HL-60/S4 treated with retinoic acid at 250 ng/mL for 4 days and 3 days (cell line): ENCODE measurements at regions not wholly inside any gene's neighbourhood (a gene's known extent, or its start where the extent isn't known, plus 50 kb on each side); places are given as distances from the start of the nearest gene placed in this dataset.

Experiments used
- in situ Hi-C: fragments of 300-500 bp; cut with MboI; formaldehyde crosslinking; loops from 2 replicates; pipeline ENCODE4 v1.7.0; 2022; ENCODE audit warnings: low sequenced_read_pairs

DNA sequence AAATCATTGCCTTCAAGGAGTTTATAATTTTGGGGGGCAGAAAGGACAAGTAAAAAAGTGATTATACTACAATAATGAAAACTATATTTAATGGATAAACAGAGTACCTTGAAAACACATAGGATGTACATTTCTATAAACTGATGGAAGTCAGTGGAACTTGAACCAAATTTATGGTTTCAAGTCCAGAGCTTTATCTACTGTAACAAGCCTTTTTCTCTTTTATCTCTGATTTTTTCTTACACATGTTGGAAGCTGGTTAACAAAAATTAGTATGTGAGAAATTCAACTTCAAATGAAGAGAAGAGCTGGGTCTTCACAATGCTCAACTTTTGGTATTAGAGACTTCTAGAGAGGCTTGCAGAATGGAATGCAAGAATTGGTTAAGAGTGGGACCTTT lies 393.6 kb downstream of the LMO7 start:
- in situ Hi-C loops: no loop called here

DNA sequence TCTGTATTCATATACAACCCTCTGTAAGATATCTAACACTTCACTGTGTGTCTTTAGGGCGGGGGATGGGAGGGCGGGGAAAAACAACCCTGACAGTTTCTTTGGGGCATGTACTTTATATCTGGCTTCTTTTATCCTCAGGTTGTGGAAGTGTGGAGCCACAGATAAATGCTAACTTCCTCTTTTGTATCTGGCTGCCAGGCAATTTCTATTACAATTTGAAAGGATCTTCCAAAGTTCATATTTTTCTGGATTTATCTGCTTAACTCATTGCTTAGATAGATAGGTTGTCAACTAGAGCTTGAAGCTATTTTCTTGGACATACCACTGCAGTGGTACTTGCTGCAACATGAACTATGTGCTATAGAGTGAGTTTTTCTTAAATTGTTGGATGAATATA lies 393.0 kb downstream of the LMO7 start:
- in situ Hi-C loops: no loop called here

DNA sequence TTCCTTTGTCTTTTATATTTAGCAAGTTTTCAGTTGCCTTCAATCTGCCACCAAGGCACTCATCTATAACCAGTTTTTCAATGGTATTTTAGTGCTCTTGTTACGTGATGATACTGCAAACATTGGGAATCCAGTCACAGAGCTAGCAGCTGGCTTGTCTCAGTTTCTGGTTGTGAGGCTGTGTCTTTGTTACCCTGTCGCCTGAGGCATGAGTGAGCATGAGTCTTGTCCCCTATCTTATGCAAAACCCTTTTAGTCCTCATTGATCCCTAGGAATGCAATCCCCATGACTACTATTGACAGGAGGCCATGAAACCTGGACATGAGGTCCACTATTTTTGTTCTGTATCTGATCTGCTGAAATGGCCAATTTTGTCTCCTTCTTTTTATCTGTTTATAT lies 391.0 kb downstream of the LMO7 start:
- in situ Hi-C loops: no loop called here

DNA sequence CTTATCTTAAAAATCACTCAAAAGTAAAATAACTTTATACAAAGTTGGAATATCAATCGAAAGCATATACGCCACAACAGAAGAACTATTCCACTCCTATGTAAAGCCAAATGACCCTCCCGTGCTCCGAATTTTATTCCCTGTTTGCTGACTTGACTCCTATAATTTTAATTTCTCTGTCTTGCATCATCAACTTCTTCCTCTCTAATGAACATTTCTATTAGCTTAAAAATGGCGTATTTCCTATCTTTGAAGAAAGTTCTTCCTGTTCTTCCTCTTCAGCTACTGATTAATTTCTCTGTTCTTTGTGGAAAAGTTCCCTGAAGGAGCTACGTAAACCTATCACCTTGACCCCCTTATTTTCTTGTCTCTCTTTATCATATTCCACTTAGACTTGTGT lies 389.3 kb downstream of the LMO7 start:
- in situ Hi-C loops: no loop called here

- in situ Hi-C loops: no loop called here
Measured at GRCh38 chr13:76024151-76024550, 388.0 kb downstream of the LMO7 start.

DNA sequence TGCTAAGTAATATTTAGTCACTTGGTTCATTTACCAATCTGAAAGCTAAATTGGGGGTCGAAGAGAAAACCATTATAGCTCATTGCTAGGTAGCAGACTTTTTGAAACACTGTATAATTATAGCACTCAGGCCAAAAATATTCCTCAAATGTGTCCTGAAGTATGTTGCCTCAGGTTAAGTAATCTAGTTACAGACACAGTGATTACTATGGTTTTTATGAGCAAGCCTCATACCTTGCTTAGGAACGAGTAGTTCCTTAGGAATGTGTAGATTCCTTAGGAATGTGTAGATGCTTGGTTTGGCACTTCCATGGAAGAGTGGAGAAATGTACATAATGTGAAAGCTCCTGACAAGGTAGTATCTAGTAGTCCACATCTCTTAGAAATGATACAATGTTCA lies 387.5 kb downstream of the LMO7 start:
- in situ Hi-C loops: no loop called here

- in situ Hi-C loops: no loop called here
Measured at GRCh38 chr13:76020421-76020955, 384.4 kb downstream of the LMO7 start.

GRCh38 chr13:76019421-76020044 lies 383.4 kb downstream of the LMO7 start:
- in situ Hi-C loops: no loop called here

DNA sequence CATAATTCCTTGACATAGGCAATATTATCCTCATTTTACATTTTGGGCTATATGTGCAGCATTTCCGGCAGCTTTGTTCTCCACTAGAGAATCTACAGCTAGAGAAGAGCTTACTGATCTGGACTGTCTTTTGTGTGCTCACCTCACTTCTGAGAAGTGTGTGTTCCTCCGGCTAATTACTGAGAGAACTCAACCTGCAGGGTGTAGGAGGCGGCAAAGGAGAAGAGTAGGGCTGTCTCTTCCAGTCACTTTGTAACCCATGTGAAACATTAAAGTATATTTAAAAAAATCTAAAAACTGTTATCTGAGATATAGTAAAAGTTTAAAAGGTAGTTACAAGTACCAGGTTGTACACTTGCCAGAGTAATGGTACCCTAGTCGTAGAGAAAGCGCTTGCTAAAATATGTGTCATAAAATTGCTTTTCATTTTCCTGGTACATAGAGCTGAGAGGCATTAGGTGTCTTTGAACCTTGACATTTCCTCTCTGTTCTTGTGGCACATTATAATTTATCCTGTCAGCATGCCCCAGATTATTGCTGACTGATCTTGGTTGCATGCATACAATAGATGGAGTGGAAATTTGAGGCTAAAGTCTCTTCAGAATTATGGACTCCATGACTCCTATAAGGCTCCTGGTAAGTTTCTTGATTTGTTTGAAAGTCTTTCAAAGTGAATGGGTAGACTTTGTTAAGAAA lies 381.9 kb downstream of the LMO7 start:
- in situ Hi-C loops: no loop called here

- in situ Hi-C loops: no loop called here
Measured at GRCh38 chr13:76016799-76017400, 380.8 kb downstream of the LMO7 start.

- in situ Hi-C loops: no loop called here
Measured at GRCh38 chr13:76014406-76015318, 378.5 kb downstream of the LMO7 start.

DNA sequence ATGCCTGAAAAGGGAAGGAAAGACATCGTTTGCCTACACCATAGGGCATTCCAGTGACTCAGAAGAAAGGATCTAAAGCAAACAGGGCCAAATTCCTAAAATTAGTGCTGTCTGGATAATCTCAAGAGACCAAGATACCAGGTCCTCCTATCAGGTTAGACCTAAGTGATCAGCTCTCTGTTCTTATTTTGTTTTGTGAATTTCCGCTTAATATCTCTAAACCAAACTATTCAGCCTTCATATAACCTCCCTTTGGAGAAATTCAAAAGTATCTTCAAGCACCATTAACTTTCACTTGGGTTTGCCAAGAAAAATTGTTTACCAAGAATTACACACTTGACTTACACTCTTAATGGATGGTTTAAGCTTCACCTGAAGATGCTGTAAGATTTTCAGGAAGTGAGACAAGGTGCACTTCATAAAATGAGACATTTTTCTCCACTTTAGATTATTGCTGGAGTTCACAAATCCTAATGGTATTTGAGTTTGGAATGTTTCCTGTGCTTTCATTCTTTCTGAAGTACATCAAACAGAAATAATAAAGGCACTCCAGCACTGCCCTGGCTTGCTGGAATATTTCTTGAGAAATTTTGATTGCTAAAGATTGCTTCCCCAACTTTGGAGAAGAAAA lies 376.1 kb downstream of the LMO7 start:
- in situ Hi-C loops: no loop called here

DNA sequence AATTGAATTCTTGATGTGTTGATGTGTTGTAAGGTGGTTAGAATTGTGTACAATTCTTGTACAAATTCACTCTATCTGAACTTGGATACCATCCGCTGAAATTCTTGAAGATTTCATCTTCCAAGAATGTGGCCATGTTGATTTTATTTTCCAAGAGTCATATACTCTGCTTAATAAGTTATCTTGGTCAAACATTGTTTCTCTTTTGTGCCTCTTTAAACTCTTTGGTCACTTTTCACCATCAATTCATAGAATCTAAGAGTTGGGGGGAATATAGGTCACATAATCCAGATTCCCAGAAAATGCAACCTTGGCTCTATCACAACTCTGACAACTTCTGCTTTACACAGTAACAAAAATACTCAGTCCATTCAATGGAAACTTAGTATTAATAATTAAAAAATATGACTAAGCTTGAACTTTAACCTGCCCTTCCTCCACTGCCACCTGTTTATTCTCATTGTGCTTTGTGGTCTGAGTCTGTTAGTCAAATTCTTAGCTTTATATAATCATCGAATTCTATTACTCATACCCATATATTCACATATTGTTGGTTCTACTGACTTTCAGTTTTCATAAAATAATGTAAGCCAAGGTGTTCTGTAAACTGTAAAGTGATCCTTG lies 373.2 kb downstream of the LMO7 start:
- in situ Hi-C loops: no loop called here

DNA sequence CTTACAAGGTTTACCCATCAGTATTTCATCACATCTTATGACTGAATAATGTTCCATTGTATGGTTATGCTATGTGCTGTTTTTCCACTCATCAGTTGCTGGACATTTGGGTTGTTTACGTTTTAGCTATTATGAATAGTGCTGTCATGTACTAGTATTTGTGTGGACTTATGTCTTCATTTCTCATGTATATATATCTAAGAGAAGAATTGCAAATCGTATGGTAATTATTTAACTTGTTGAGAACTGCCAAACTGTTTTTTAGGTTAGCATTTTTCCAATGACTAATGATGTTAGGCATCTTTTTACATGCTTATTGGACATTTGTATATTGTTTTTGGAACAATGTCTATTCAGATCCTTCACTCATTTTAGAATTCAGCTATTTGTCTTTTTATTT lies 368.3 kb downstream of the LMO7 start:
- in situ Hi-C loops: no loop called here

DNA sequence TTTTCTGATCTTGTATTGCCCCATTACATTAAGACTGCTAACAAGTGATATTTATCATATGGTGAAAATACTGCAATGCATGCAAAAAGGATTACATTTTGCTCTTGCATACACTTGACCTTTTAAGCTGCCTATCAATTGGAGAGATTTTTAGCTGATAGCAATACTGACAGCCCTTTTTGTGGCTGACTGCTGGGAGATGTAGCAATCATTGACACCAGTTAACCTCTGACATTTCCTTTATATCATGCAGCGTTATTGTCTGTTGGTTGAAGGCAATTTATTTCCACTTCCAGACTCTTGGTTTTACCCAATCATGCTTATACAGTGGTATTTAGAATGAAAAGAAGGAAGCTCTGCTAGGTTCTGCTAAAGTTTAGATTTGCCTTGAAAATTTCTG lies 364.0 kb downstream of the LMO7 start:
- in situ Hi-C loops: no loop called here

DNA sequence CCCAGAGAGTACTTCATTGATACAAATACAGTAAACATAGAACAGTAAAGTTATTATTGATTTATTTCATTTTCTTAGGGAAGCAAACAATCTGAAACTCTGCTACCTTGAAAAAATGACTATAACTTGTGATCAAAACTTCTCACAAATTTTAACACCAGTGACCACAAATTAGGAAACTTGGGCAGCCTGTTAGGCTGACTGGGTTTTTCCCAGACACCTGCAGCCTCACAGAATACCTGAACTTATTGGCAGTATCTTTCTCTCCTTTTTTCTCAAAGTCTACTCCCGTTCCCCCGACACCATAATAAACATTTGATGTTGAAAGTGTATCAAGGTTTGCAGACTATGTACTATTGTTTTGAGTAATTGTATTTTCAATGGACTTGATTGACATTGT lies 360.5 kb downstream of the LMO7 start:
- in situ Hi-C loops: no loop called here

GRCh38 chr13:75995966-75996365 lies 359.8 kb downstream of the LMO7 start:
- in situ Hi-C loops: no loop called here

GRCh38 chr13:75993823-75994222 lies 357.7 kb downstream of the LMO7 start:
- in situ Hi-C loops: no loop called here

- in situ Hi-C loops: no loop called here
Measured at GRCh38 chr13:75993241-75993640, 357.1 kb downstream of the LMO7 start.

GRCh38 chr13:75986818-75987217 lies 350.7 kb downstream of the LMO7 start:
- in situ Hi-C loops: no loop called here
